GM21390 (cell line): ENCODE measurements at regions not wholly inside any gene's neighbourhood (a gene's known extent, or its start where the extent isn't known, plus 50 kb on each side); places are given as distances from the start of the nearest gene placed in this dataset.
"Not testable (repeated sequence)": the region's sequence is repeated elsewhere in the genome, so short reads cannot be mapped to it uniquely, and the experiment has no call there.

ENCODE experiments used
- ATAC-seq: cut with Tn5 transposase; IDR thresholded peaks from one replicate; pipeline ENCODE4 v1.9.1; 2021; ENCODE audit not compliant: unreplicated experiment

DNA sequence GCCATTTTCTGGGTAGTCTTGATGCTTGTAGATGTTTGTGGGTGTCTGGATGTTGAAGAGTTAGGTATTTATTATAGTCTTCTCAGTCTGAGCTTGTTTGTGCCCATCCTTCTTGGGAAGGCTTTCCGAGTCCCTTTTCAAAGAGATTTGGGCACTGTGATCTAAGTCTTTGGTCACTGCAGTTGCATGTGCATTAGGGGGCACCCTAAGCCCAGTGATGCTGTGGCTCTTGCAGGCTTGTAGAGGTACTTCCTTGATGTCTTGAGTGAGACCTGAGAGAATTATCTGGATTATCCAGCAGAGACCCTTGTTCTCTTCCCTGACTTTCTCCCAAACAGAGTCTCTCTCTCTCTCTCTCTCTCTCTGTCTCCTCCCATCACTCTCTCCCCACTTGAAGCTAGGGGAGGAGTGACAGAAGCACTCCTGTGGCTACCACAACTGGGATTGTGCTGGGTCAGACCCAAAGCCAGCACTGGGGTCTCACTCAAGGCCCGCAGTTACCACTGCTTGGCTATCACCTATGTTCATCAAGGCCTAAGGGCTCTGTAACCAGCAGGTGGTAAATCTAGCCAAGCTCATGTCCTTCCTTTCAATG lies 68.5 kb downstream of the TMCO5A start:
- no peak for ATAC-seq

DNA sequence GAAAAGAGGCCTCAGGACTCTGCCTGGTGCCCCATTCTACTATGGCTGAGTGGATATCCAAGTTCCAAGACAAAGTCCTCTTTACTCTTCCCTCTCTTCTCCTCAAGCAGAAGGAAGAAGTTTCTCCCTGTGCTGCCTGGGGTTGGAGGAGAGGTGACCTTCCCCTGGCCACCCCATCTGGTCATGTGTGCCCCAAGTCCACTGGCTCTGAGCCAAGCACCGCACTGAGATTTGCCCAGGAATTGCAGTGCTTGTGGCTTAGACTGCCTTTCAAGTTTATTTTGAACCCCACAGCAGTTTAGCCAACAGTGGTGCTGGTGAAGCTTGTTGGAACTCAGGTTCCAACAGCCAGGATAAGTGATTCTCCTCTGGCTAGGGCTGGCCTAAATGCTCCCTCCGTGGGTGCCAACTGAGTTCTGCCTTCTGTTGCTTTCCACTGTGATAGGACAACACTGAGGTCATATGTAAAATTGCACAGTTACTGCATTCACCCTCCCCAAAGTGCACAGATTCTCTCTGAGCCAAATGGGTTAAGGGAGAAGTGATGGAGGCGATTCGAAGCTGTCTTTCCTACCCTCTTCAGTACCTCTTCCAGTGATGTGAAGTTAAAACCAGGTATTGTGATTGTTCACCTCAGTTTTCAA lies 69.9 kb downstream of the TMCO5A start:
- ATAC-seq = no peak

GRCh38 chr15:38005953-38006808 lies 71.7 kb downstream of the TMCO5A start:
- ATAC-seq = no peak

DNA sequence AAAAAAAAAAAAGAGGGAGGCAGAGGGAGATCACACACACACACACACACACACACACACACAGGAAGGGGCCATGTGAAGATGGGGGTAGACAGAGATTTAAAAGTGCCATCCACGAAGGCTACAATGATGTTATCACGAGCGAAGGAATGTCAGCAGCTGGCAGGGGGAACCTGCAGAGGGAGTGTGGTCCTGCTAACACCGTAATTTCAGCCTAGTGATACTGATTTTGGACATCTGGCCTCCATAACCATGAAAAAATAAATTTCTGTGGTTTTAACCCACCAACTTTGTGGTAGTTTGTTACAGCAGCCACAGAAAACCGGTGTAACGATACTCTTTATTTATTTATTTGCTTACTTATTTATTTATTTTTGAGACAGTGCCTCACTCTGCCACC lies 76.0 kb downstream of the TMCO5A start:
- ATAC-seq = no peak

DNA sequence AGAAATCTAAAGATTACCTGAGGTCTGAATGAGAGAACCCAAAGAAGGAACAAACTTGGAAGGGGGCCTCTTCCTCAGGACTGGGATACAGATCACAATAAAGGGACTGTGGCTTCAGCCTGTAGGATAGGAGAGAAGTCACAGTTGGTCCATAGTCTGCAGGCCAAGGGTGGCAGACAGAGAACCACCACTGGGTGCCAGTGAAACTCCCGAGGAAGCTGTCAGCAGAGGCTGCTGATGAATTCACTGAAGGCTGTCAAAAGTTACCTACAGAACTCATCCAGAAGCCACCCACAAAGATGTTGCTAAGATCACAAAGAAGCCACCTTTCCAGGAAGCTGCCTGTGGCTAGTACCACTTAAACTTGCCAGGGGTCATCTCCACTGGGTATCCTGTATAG lies 78.5 kb downstream of the TMCO5A start:
- ATAC-seq = no peak

DNA sequence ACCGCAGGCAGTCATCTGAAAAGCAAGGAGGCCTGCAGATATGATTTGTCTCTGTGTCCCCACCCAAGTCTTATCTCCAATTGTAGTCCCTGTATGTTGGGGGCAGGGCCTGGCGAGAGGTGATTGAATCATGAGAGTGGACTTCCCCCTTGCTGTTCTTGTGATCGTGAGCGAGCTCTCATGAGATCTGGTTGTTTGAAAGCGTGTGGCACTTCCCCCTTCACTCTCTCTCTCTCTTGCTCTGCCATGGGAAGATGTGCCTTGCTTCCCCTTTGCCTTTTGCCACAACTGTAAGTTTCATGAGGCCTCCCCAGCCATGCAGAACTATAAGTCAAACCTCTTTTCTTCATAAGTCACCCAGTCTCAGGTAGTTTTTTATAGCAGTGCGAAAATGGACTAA lies 83.3 kb downstream of the TMCO5A start:
- no peak for ATAC-seq

DNA sequence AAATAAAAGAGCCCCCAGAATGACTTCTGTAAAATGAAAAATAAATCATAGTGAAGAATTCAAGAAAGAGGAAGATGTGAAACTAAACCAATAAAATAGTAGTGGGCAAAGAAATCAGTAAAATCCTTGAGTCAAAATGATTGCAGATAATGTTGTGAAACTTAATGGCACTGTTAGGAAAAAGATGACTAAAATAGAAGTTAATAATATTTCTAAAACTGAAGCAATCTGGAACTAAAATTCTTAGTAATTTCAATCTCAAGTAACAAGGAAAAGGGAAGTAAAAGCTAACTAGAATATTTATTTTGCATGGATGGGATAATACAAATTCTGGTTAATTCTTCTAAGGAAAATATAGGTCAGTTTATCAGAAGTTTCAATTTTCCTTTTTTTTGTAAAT lies 84.6 kb downstream of the TMCO5A start:
- ATAC-seq = no peak

DNA sequence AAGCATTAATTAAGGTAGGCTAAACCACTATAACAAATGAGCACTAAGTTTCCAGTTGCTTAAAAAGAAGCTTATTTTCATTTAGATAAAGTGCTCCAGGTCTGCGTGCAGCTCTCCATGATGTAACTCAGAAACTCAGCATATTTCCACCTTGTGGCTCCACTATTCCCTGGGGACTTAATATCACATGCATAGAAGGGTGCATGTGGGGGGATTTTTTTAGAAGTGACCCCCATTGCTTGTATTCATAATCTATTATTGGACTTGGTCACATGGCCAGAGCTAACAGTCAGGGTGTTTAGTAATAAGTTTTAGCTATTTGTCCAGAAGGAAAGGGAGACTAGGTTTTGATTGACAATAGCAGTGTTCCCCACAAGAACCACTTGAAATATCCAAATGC lies 86.8 kb downstream of the TMCO5A start:
- no peak for ATAC-seq

DNA sequence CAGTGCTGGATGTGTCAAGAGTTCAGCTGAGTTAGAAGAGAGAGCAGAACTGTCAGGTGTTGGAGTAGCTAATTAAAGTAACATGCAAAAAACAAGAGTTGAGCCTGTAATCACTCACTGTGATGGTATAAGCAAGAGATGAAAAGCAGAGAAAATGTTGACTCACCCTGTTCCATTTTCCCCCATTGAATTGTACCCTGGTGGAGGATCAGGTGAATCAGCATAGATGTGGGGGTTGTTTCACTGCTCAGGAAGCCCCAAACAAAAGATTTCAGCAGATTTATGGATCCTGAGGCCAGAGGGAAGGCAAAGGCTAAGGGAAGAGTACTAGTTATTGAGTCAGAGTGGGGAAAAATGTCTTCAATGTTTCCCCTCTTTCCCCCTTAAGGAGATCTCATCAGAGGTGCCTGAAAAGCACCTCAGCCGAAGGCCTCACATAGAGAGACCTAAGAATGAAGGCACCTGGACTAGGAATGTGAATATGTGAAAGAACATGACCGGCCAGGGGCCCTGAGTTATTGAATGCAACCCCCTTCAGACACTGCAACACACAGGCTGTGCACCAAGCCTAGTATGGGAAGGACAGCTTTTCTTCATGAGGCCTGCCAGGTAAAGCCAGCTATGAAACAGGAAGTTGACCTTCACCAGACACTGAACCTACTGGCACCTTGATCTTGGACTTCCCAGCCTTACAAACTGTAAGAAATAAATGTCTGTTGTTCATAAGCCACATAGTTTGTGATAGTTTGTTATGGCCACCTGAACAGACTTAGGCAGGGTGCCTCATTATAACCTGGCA lies 90.1 kb downstream of the TMCO5A start:
- ATAC-seq = no peak

GRCh38 chr15:38025656-38026055 lies 91.2 kb downstream of the TMCO5A start:
- ATAC-seq = not testable (repeated sequence)

DNA sequence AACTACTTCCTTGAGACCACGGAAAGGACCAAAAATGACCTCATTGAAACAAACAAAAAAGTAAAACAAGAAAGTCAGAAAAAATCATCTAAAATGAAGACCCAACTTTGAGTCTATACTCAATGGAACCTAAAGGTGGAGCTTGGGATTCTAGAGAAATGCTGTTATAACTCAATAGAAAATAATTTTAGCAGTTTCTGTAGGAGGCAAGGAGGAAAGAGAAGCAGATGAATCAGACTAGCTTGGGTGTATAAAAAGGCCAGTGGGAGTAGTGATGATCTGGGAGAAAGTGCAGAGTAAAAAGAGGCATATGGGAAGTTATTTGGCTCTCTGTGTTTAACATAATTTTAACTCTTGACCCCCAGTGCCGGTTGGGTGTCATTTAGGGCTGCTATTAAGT lies 94.4 kb downstream of the TMCO5A start:
- ATAC-seq = no peak

DNA sequence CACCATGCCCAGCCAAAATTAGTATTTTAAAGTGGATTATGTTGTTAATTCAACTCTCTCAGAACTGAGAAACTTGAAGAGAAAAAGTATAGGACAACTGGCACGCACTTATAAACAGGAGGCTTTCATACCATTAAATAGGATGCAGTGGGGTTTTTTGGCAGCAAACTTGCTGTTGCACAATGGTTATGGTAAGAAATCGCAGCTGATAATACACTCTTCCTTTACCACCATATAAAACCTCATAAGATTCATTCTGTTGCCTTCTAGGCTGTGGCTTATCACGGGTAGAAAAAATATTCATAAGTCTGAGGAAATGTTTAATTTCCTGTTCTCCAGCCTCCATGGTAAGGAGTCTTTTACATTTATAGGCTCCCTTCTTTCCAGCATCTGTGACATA lies 95.3 kb downstream of the TMCO5A start:
- no peak for ATAC-seq

GRCh38 chr15:38030609-38031008 lies 96.2 kb downstream of the TMCO5A start:
- ATAC-seq = no peak

DNA sequence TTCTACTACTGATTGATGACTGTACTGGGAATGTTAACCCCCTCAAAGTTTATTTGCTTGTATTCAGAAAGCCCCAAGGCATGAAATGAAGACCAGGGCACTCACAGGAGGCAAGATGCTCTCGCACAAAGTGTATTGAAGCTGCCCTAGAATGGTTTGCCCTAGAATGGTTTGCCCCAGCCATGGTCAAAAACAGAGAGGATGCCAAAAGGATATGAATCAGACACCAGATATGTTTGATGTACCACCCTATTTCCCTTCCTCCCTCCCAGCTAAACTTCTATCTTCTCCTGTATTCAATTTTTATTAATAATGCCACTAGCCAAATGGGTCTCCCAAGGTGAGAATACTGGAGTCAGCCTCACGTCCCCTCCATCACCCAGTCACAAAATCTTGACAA lies 101.3 kb downstream of the TMCO5A start:
- ATAC-seq = no peak

DNA sequence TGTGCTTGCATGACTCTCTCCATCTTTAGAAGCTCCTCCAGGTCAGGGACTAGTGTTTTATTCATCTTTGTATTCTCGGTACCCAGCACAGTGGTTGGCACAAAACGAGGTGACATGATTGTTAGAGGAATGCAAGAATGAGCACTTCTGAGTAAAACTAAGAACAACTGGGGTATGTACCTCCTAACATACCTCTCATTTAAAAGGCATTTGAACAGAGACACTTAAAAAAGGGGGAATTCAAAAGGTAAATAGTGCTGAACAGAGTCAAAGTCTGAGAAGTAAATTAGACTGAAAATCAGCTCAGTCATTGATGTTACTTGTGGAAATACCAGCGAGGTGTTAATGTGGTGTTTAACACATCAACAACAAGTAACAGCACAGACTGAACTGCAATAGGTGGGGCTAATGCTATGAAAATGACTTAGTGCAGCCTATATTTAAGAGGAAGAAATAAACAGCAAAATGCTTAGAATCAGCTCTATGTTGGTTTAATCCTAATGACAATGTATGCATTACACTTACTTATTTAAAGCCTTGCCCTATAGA lies 102.4 kb downstream of the TMCO5A start:
- ATAC-seq = no peak

- ATAC-seq = no peak
Measured at GRCh38 chr15:38038659-38039442, 104.4 kb downstream of the TMCO5A start.

DNA sequence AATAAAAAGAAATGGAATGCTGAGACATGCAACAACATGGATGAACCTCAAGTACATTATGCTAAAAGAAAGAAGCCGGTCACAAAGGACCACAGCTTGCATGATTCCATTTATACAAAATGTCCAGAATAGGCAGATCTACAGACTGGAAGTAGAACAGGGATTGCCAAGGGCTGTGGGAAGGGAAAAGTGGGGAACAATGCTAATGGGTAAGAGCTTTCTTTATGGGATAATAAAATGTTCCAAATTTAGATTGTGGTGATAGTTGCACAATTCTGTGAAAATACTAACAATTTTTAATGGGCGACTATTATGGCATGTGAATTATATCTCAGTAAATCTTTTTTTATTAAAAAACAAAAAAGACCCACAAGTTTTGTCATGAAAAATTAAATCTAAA lies 106.2 kb downstream of the TMCO5A start:
- ATAC-seq = no peak

DNA sequence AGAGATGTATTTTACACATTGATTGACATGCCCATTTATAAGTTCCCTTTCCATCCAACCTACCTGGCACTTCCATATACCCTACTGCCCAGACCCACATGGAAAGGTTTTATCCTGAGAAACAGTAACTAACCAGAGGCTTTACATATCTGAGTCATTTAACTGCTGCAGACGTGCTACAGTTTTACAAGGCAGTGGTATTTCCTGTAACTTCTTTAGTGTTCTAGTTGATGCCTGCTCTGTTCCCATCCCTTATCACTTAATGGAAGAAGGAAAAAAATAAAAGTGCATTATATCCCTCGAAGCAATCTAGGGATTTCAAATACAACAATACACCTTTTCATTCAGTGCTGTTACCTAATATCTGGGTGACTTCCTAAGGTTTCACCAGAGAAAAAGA lies 107.1 kb downstream of the TMCO5A start:
- ATAC-seq = no peak

- ATAC-seq = no peak
Measured at GRCh38 chr15:38042211-38042610, 107.8 kb downstream of the TMCO5A start.

- no peak for ATAC-seq
Measured at GRCh38 chr15:38042707-38043445, 108.4 kb downstream of the TMCO5A start.
